ENCODE measurements at regions not wholly inside any gene's neighbourhood (a gene's known extent, or its start where the extent isn't known, plus 50 kb on each side); places are given as distances from the start of the nearest gene placed in this dataset.

- WGBS (ENCODE audit: insufficient coverage, low coverage, missing lambda C conversion rate) = 0% methylated on average over 4 of the region's 4 CpGs
- H3K36me3 ChIP-seq (ENCODE audit: control insufficient read depth, insufficient read depth, low read length) = no peaks in the 10 kb centered on the region
- ChIA-PET CTCF (ENCODE audit: low intra/inter-chr PET ratio) (no interaction called here), POLR2A (no interaction called here)
- no peak for DNase-seq (ENCODE audit: extremely low read depth in 1 of 4, low spot score in 3 of 4)
- no peak overlapping the region for H3K4me2 ChIP-seq (ENCODE audit: insufficient read depth, low read length)
- no peaks in the 10 kb centered on the region for H4K20me1 ChIP-seq (replicated peaks; ENCODE audit: control insufficient read depth, insufficient read depth, low read length)
- intact Hi-C loops (cut with micrococcal nuclease) (no loop called here), in situ Hi-C loops (cut with MboI) (no loop called here)
- no peak for ATAC-seq
- no peak overlapping the region for H3K9ac ChIP-seq (ENCODE audit: insufficient read depth in 1 of 2, low read depth in 2 of 2, low read length in 2 of 2)
- no peak overlapping the region for H3K4me3 ChIP-seq
- TF ChIP-seq SNIP1 (IDR thresholded peaks at IDR 0.05; ENCODE audit: low read depth) (no peak), ZNF639 (CRISPR knock-in tag; conservative IDR thresholded peaks at IDR 0.05 in 1 of 2, IDR thresholded peaks at IDR 0.05 in 1 of 2) (no peak), MIER1 (IDR thresholded peaks at IDR 0.05; ENCODE audit: low read depth) (no peak), SRSF3 (IDR thresholded peaks at IDR 0.05; ENCODE audit: insufficient read depth, low read length) (no peak), NR3C1 (CRISPR knock-in tag; IDR thresholded peaks at IDR 0.05) (no peak), ZSCAN29 (IDR thresholded peaks at IDR 0.05) (no peak), DNMT1 (IDR thresholded peaks at IDR 0.05) (no peak), ZNF217 (CRISPR knock-in tag; IDR thresholded peaks at IDR 0.05) (no peak), L3MBTL2 (IDR thresholded peaks at IDR 0.05) (no peak), ZHX1 (conservative IDR thresholded peaks at IDR 0.05; ENCODE audit: low read length) (no peak), MECOM (CRISPR knock-in tag; IDR thresholded peaks at IDR 0.05) (no peak), SUPT5H (IDR thresholded peaks at IDR 0.05) (no peak)
- TF ChIP-seq, protein P1, sequence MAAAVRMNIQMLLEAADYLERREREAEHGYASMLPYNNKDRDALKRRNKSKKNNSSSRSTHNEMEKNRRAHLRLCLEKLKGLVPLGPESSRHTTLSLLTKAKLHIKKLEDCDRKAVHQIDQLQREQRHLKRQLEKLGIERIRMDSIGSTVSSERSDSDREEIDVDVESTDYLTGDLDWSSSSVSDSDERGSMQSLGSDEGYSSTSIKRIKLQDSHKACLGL (CRISPR knock-in tag; IDR thresholded peaks at IDR 0.05; ENCODE audit: borderline replicate concordance, poor library complexity, severe bottlenecking) = no peak
- no peaks in the 10 kb centered on the region for H3K27me3 ChIP-seq (ENCODE audit: control insufficient read depth in 2 of 2, insufficient read depth in 2 of 2, low read length in 2 of 2)
- FAIRE-seq = no peak
- H3K79me2 ChIP-seq (ENCODE audit: control insufficient read depth, insufficient read depth, low read length) = no peaks in the 10 kb centered on the region
- no peaks in the 10 kb centered on the region for H3K9me1 ChIP-seq (ENCODE audit: control insufficient read depth, insufficient read depth, low read length)
- no peaks in the 10 kb centered on the region; the same call in 1 of the 2 replicates for H3K9me3 ChIP-seq (replicated peaks; ENCODE audit: control insufficient read depth, insufficient read depth, low read depth, low read length)
- H3K4me1 ChIP-seq (replicated peaks in 1 of 2; ENCODE audit: control insufficient read depth in 2 of 2, insufficient read depth in 2 of 2, low read length in 2 of 2) = no peaks in the 10 kb centered on the region
- H3K27ac ChIP-seq (ENCODE audit: extremely low read depth, low read depth, low read length) = no peak overlapping the region
- H2AFZ ChIP-seq (ENCODE audit: low read depth, low read length) = no peak overlapping the region
- BruUV-seq (replicated peaks) = no TSS peak
Observed at GRCh38 chr12:81962126-81962856, 203.1 kb upstream of the PPFIA2 start.

Data from K562 (cell line).